DND-41 (cell line): ENCODE measurements at regions not wholly inside any gene's neighbourhood (a gene's known extent, or its start where the extent isn't known, plus 50 kb on each side); places are given as distances from the start of the nearest gene placed in this dataset.

Source experiments
- ATAC-seq: fragments of 200-7000 bp; cut with Tn5 transposase; 3 replicates; pipeline ENCODE4 v1.9.1; 2021; ENCODE audit warnings: low read depth; ENCODE audit not compliant: insufficient read depth
- DNase-seq: peaks from one replicate; pipeline ENCODE4 v3.0.0-alpha.2; 2020
- H2AFZ ChIP-seq: 2 replicates; pipeline ENCODE4 v1.6.0; 2012; ENCODE audit warnings: low read depth, low read length
- H3K27ac ChIP-seq: 2 replicates; pipeline ENCODE4 v1.5.1; 2012; ENCODE audit warnings: low read length, inconsistent platforms
- H3K27me3 ChIP-seq: fragments of 200-600 bp; sonication (generic); 2 replicates; pipeline ENCODE4 v1.6.0; 2012; ENCODE audit warnings: low read length, mild to moderate bottlenecking, inconsistent platforms; ENCODE audit not compliant: insufficient read depth, poor library complexity
- H3K36me3 ChIP-seq: 2 replicates; pipeline ENCODE4 v1.5.1; 2012; ENCODE audit warnings: low read length, inconsistent platforms; ENCODE audit not compliant: insufficient read depth
- H3K4me1 ChIP-seq: 2 replicates; pipeline ENCODE4 v1.5.1; 2012; ENCODE audit warnings: mild to moderate bottlenecking, low read length; ENCODE audit not compliant: insufficient read depth
- H3K4me2 ChIP-seq: 2 replicates; pipeline ENCODE4 v1.6.0; 2012; ENCODE audit warnings: mild to moderate bottlenecking, moderate library complexity, low read length, inconsistent platforms; ENCODE audit not compliant: insufficient read depth
- H3K4me3 ChIP-seq, 2 experiments: fragments of 200-600 bp in 1 of 2; shearing (Covaris generic) in 1 of 2; 2 replicates each; pipeline ENCODE4 v1.5.1; 2012 to 2016; ENCODE audit warnings: inconsistent platforms in 2 of 2, low read length in 2 of 2, mild to moderate bottlenecking in 2 of 2, low read depth in 1 of 2, moderate library complexity in 1 of 2
- H3K79me2 ChIP-seq: 2 replicates; pipeline ENCODE4 v1.6.0; 2012; ENCODE audit warnings: low read length, inconsistent platforms; ENCODE audit not compliant: insufficient read depth
- H3K9ac ChIP-seq: 2 replicates; pipeline ENCODE4 v1.6.0; 2012; ENCODE audit warnings: low read depth, mild to moderate bottlenecking, inconsistent platforms, low read length, moderate library complexity
- H3K9me3 ChIP-seq: 2 replicates; pipeline ENCODE4 v1.5.1; 2012; ENCODE audit warnings: low read length, moderate library complexity, mild to moderate bottlenecking, inconsistent platforms; ENCODE audit not compliant: insufficient read depth, severe bottlenecking
- H4K20me1 ChIP-seq: 2 replicates; pipeline ENCODE4 v1.6.0; 2012; ENCODE audit warnings: low read length; ENCODE audit not compliant: insufficient read depth
- CTCF ChIP-seq: IDR thresholded peaks from 2 replicates; pipeline ENCODE4 v1.5.1; 2012; ENCODE audit warnings: borderline replicate concordance, low read length, moderate library complexity, mild to moderate bottlenecking; ENCODE audit not compliant: poor library complexity, severe bottlenecking; ENCODE audit errors: extremely low read depth
- EZH2 ChIP-seq: IDR thresholded peaks from 3 replicates; pipeline ENCODE4 v1.6.1; 2012; ENCODE audit warnings: borderline replicate concordance, low read depth, mild to moderate bottlenecking, moderate library complexity, low read length, inconsistent platforms; ENCODE audit not compliant: severe bottlenecking

GRCh38 chr3:178170698-178171535 lies 365.3 kb upstream of the KCNMB2 start:
- H3K36me3 ChIP-seq: no peaks in the 10 kb centered on the region
- no peaks in the 10 kb centered on the region for H3K79me2 ChIP-seq
- no peak overlapping the region for H3K4me3 ChIP-seq
- H4K20me1 ChIP-seq: no peaks in the 10 kb centered on the region
- no peak overlapping the region for H3K9ac ChIP-seq
- no peaks in the 10 kb centered on the region for H3K9me3 ChIP-seq
- H2AFZ ChIP-seq: no peak overlapping the region
- DNase-seq (no peak), ATAC-seq (no peak)
- no peak for TF ChIP-seq CTCF
- no peak for TF ChIP-seq EZH2
- no peaks in the 10 kb centered on the region for H3K4me1 ChIP-seq
- no peak overlapping the region for H3K27ac ChIP-seq
- H3K27me3 ChIP-seq: no peaks in the 10 kb centered on the region
- H3K4me2 ChIP-seq: no peak overlapping the region

- Histone ChIP-seq H2AFZ (no peak overlapping the region), H3K27ac (no peak overlapping the region), H3K36me3 (no peaks in the 10 kb centered on the region), H3K27me3 (no peaks in the 10 kb centered on the region), H3K9ac (no peak overlapping the region), H3K4me2 (no peak overlapping the region), H4K20me1 (no peaks in the 10 kb centered on the region), H3K79me2 (no peaks in the 10 kb centered on the region), H3K4me1 (no peaks in the 10 kb centered on the region), H3K4me3 (no peak overlapping the region), H3K9me3 (no peaks in the 10 kb centered on the region)
- ATAC-seq (no peak), DNase-seq (no peak)
- TF ChIP-seq EZH2 (no peak), CTCF (no peak)
These were observed 364.1 kb upstream of the KCNMB2 start for GRCh38 chr3:178172121-178172520.

GRCh38 chr3:178174201-178174915 lies 361.9 kb upstream of the KCNMB2 start:
- Histone ChIP-seq H3K27ac (no peak overlapping the region), H3K4me3 (no peak overlapping the region), H3K4me1 (no peaks in the 10 kb centered on the region), H3K9me3 (no peaks in the 10 kb centered on the region), H3K79me2 (no peaks in the 10 kb centered on the region), H4K20me1 (no peaks in the 10 kb centered on the region), H3K27me3 (no peaks in the 10 kb centered on the region), H2AFZ (no peak overlapping the region), H3K9ac (no peak overlapping the region), H3K4me2 (no peak overlapping the region), H3K36me3 (no peaks in the 10 kb centered on the region)
- no peak for TF ChIP-seq CTCF
- TF ChIP-seq EZH2: no peak
- ATAC-seq (no peak), DNase-seq (no peak)
